B cell (primary cell): ENCODE measurements at regions not wholly inside any gene's neighbourhood (a gene's known extent, or its start where the extent isn't known, plus 50 kb on each side); places are given as distances from the start of the nearest gene placed in this dataset.

Experiments used
- ATAC-seq: fragments of 200-7000 bp; cut with Tn5 transposase; one replicate; pipeline ENCODE4 v1.10.0; 2021; ENCODE audit warnings: low read depth, mild to moderate bottlenecking, moderate number of reproducible peaks, moderate library complexity
- CTCF ChIA-PET: fragments of 350-600 bp; sonication (Branson Sonifier 250); formaldehyde crosslinking; loops from one replicate; lab custom pipeline; 2021; ENCODE audit warnings: antibody characterized with exemption, inconsistent platforms; lab: Charles Lee
- POLR2A ChIA-PET: fragments of 350-600 bp; sonication (Branson Sonifier 250); formaldehyde crosslinking; loops from one replicate; lab custom pipeline; 2021; ENCODE audit warnings: antibody characterized with exemption; lab: Charles Lee
- DNase-seq: peaks from one replicate; pipeline ENCODE4 v3.0.0; 2013
- H2AFZ ChIP-seq: 2 replicates; pipeline ENCODE4 v1.6.1; 2012; ENCODE audit warnings: mild to moderate bottlenecking, low read depth, low read length; ENCODE audit not compliant: insufficient read depth, poor library complexity, severe bottlenecking
- H3K27ac ChIP-seq, 2 donors: 1 replicate in 1 of 2; 2 replicates in 1 of 2; pipeline ENCODE4 v1.5.1; 2012 to 2013; ENCODE audit warnings: low read length in 2 of 2, mild to moderate bottlenecking in 2 of 2, moderate library complexity in 1 of 2
- H3K27me3 ChIP-seq, 4 experiments: fragments of 200-600 bp in 1 of 4; sonication (generic) in 1 of 4; replicated peaks in 1 of 4; 1 replicate in 2 of 4; 2 replicates in 2 of 4; pipeline versions ENCODE4 v1.6.1 to v1.7.0; 2013 to 2016; ENCODE audit warnings: low read length in 3 of 4, mild to moderate bottlenecking in 2 of 4, mixed read lengths in 1 of 4, moderate library complexity in 1 of 4; ENCODE audit not compliant: insufficient read depth in 4 of 4, control insufficient read depth in 3 of 4; ENCODE audit errors: control extremely low read depth in 1 of 4
- H3K36me3 ChIP-seq, 2 experiments: replicated peaks in 1 of 2; 1 replicate in 1 of 2; 2 replicates in 1 of 2; pipeline versions ENCODE4 v1.6.1 to v1.7.1; 2013; ENCODE audit warnings: low read length in 1 of 2; ENCODE audit not compliant: insufficient read depth in 2 of 2, control insufficient read depth in 1 of 2; ENCODE audit errors: control extremely low read depth in 1 of 2, extremely low read depth in 1 of 2
- H3K4me1 ChIP-seq, 2 donors: fragments of 200-600 bp in 1 of 2; sonication (generic) in 1 of 2; 1 replicate in 1 of 2; 2 replicates in 1 of 2; pipeline versions ENCODE4 v1.5.1 to v1.6.1; 2013 to 2017; ENCODE audit warnings: low read length in 2 of 2; ENCODE audit not compliant: control insufficient read depth in 2 of 2, insufficient read depth in 2 of 2
- H3K4me2 ChIP-seq: replicated peaks from 2 replicates; pipeline ENCODE3; 2012; ENCODE audit warnings: mild to moderate bottlenecking, low read depth, low read length; ENCODE audit not compliant: poor library complexity, severe bottlenecking
- H3K4me3 ChIP-seq, 5 experiments: fragments of 200-600 bp in 1 of 5; sonication (generic) in 1 of 5; 1 replicate in 3 of 5; 2 replicates in 2 of 5; pipeline versions ENCODE4 v1.5.1 to v1.7.0; 2011 to 2016; ENCODE audit warnings: low read length in 4 of 5, mild to moderate bottlenecking in 4 of 5, low read depth in 2 of 5, control low read depth in 1 of 5, moderate library complexity in 1 of 5; ENCODE audit not compliant: insufficient read depth in 1 of 5; ENCODE audit errors: control extremely low read depth in 1 of 5, extremely low read depth in 1 of 5
- H3K79me2 ChIP-seq: fragments of 200-600 bp; sonication (generic); one replicate; pipeline ENCODE4 v1.6.0; 2016; ENCODE audit warnings: low read length; ENCODE audit not compliant: control insufficient read depth, insufficient read depth
- H3K9ac ChIP-seq: fragments of 200-600 bp; sonication (generic); 2 replicates; pipeline ENCODE4 v1.6.1; 2017; ENCODE audit warnings: mild to moderate bottlenecking, low read length, moderate library complexity
- H3K9me3 ChIP-seq, 3 donors: one replicate each; pipeline versions ENCODE4 v1.6.1 to v1.7.1; 2013; ENCODE audit warnings: low read length in 2 of 3; ENCODE audit not compliant: control insufficient read depth in 2 of 3, insufficient read depth in 1 of 3; ENCODE audit errors: control extremely low read depth in 1 of 3
- H4K20me1 ChIP-seq: 2 replicates; pipeline ENCODE4 v1.6.0; 2012; ENCODE audit warnings: mild to moderate bottlenecking, low read length; ENCODE audit not compliant: insufficient read depth, control insufficient read depth, poor library complexity, severe bottlenecking
- H3K27ac Mint-ChIP-seq: one replicate; pipeline ENCODE4 v1.8.0; 2021; ENCODE audit warnings: mixed read lengths
- H3K27me3 Mint-ChIP-seq: one replicate; pipeline ENCODE4 v1.8.0; 2021; ENCODE audit warnings: mixed read lengths
- H3K4me1 Mint-ChIP-seq: one replicate; pipeline ENCODE4 v1.8.0; 2021; ENCODE audit warnings: mixed read lengths
- H3K4me3 Mint-ChIP-seq: one replicate; pipeline ENCODE4 v1.8.0; 2021; ENCODE audit warnings: mixed read lengths
- H3K9me3 Mint-ChIP-seq: one replicate; pipeline ENCODE4 v1.8.0; 2022; ENCODE audit warnings: mixed read lengths; ENCODE audit not compliant: insufficient read depth
- EZH2 ChIP-seq: IDR thresholded peaks from 2 replicates; pipeline ENCODE4 v1.6.1; 2012; ENCODE audit warnings: borderline replicate concordance, low read depth, mild to moderate bottlenecking, moderate library complexity, low read length; ENCODE audit not compliant: insufficient read depth, poor library complexity, severe bottlenecking
- WGBS: methylation state at CpG from one replicate; pipeline ENCODE4 v1.1.5; 2013; ENCODE audit warnings: missing lambda C conversion rate; ENCODE audit not compliant: insufficient coverage; 5-methylcytosine and 5-hydroxymethylcytosine counted together
- intact Hi-C: fragments of 100-400 bp; cut with micrococcal nuclease; formaldehyde crosslinking; loops from one replicate; pipeline ENCODE4 v1.10.0; 2022
- TF ChIP-seq, protein P1 (sequence below): fragments of 200-600 bp; IDR thresholded peaks from one replicate; pipeline ENCODE4 v1.8.0; 2022; ENCODE audit warnings: antibody characterized with exemption, mild to moderate bottlenecking

DNA sequence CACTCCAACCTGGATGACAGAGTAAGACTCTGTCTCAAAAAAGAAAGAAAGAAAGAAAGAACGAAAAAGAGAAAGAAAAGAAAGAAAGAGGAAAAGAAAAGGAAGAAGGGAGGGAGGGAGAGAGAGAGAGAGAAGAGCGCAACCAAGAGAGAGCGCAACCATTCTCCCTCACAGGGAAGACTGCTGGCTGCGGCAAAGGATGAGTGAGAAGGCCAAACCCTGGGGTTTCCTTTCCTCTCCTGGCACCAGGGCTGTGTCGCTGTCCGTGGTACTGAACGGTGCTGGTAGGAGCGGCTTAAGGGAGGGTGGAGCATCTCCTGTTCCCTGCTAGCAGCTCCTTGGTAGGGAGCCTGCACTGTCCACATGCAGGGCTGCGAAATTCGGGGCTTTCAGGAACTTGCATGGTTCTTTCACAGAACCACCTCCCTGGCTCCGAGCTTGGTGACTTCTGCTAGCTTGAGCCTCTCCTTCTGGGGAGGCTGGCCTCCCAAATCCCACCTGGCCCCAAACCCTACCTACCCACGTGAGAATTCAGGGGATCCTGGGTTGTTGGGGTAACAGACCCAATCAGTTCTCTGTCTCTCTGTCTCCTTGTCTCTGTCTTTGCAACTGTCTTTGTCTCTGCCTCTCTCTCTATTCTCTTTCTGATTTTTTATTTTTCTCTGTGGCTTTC, 51.1 kb upstream of the ZNRF4 start:
- no peak for ATAC-seq
- CTCF ChIA-PET: no interaction called here

More for the DNA sequence above, 51.1 kb upstream of the ZNRF4 start:
- Histone ChIP-seq H2AFZ (no peak overlapping the region), H3K27ac (no peak overlapping the region), H3K36me3 (no peaks in the 10 kb centered on the region), H3K9ac (no peak overlapping the region), H3K4me2 (no peak overlapping the region), H3K4me1 (no peaks in the 10 kb centered on the region), H3K9me3 (peaks cover 0 to 13% (median 0%) of the 10 kb centered on the region in 3 donors), H4K20me1 (no peaks in the 10 kb centered on the region), H3K79me2 (no peaks in the 10 kb centered on the region), H3K4me3 (no peak overlapping the region), H3K27me3 (peaks cover 0 to 4% (median 0%) of the 10 kb centered on the region in 4 experiments)
- POLR2A ChIA-PET: no interaction called here
- peak; percentile 51 for DNase-seq
- Mint-ChIP-seq H3K27ac (no peak overlapping the region), H3K27me3 (peaks cover 18% of the 10 kb centered on the region), H3K4me3 (no peak overlapping the region), H3K9me3 (peaks cover 5% of the 10 kb centered on the region), H3K4me1 (no peaks in the 10 kb centered on the region)
- intact Hi-C loops: no loop called here
- TF ChIP-seq, protein P1, sequence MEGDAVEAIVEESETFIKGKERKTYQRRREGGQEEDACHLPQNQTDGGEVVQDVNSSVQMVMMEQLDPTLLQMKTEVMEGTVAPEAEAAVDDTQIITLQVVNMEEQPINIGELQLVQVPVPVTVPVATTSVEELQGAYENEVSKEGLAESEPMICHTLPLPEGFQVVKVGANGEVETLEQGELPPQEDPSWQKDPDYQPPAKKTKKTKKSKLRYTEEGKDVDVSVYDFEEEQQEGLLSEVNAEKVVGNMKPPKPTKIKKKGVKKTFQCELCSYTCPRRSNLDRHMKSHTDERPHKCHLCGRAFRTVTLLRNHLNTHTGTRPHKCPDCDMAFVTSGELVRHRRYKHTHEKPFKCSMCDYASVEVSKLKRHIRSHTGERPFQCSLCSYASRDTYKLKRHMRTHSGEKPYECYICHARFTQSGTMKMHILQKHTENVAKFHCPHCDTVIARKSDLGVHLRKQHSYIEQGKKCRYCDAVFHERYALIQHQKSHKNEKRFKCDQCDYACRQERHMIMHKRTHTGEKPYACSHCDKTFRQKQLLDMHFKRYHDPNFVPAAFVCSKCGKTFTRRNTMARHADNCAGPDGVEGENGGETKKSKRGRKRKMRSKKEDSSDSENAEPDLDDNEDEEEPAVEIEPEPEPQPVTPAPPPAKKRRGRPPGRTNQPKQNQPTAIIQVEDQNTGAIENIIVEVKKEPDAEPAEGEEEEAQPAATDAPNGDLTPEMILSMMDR: no peak
- TF ChIP-seq EZH2: no peak
- WGBS: 4% methylated on average over 8 of the region's 12 CpGs
